Activated CD4-positive, alpha-beta T cell treated with anti-CD3 and anti-CD28 coated beads, Interleukin-2, amount 50 U/mL, for 16 hours (primary cell): ENCODE measurements at regions not wholly inside any gene's neighbourhood (a gene's known extent, or its start where the extent isn't known, plus 50 kb on each side); places are given as distances from the start of the nearest gene placed in this dataset.
"Not testable (repeated sequence)": the region's sequence is repeated elsewhere in the genome, so short reads cannot be mapped to it uniquely, and the experiment has no call there.

Source experiments
- DNase-seq: peaks from one replicate; pipeline ENCODE4 v3.0.0-alpha.2; 2020

DNA sequence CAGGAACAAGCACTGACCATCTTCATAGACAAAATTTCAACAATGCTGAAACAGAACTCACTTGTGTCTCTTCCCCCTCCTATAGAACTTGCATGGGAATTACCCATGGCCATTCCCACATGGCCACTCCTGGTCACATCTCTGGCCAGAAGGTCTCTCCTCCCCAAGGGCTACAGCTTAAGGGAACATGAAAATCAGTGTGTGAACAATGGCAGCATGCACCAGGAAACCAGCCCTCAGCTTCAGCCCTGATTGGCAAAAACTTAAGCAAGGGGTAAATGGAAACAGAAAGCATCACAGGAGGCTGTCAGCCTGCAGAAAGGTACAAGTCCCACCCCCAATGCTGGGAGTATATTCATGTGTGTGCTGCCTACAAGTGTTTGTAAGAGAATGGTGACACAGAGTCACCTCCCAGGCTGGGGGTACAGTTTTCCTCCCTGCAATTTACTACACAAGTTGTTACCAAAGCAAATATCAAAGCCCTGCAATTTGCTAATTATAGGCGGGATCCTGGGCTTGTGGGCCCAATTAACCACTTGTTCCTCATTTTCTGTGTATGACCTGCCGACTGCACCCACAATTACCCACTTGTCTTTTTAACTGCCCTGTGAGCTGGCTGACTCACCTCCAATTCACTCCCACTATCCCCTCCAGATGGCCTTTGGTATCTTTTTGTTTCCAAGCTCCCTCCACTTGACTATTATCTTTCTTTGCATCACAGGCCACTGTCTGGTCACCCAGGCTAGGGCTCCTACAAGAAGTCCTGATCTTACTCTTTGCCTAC is 84.4 kb upstream of the HES1 start:
- no peak for DNase-seq

DNA sequence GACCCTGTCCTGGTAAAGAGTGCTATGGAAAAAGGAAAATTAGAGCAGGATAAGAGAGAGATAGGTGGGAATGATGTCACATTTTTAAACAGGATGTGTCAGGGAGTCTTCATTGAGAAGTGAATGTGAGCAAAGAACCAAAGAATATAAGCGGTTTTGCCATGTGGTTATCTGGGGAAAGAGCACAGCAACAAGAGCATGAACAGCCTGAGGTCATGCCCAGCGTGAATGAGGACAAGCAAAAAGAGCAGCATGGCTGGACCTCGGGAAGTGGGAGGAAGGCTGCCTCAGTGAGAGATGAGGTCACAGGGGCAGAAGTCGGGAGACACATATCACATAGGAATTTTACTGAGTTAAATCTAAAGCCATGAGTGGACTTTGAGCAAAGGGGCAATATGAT is 82.8 kb upstream of the HES1 start:
- no peak for DNase-seq

DNA sequence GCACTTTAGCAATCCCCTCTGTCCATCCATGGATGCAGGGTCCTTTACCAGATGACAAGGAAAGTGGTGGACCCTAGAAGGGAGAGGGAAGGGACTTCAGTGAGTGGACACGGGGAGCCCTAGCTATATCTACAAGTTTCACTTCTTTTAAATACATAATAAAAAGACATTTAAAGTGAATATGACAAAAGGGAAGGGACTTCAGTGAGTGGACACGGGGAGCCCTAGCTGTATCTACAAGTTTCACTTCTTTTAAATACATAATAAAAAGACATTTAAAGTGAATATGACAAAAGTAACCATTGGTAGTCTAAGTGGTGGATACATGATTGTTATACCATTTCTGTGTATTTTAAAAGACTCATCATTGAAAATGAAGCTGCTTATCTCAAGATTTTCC is 81.9 kb upstream of the HES1 start:
- DNase-seq: no peak

DNA sequence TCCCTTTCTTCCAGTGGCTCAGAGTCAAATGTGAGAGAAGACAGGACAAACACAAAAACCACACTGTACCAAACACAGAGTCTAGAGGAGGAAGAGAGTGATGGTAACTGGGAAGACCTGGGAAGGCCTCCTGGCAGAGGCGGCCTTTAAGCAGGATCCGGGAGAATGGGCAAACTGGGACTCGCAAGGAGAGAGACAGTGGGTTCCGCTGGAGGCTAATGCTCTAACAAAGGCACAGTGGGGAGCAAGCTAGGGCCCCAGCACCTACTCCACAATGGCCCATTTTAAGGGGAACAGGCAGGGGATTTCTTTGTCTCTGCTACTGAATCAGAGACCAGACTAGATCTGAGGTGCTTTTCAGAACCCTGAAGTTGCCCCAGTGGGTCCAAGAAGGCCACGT is 81.4 kb upstream of the HES1 start:
- DNase-seq: no peak

DNA sequence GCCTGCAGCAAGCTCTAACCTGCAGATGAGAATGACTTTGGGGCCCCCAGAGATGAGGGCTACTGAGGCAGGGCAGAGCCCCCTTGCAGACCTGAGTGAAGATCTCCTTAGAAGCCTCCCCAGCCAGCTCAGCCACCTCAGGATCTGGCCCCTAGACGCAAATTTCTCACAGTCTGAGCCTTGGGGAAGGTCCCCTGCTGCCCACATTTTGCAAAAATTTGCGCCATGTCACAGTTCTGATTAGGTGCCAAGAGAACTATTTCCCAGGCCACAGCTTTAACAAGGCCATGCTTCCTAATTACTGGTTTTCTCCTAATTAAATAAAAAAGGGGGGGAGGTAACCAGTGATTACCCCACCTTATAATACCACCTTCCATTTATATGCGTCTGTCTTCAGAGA is 81.0 kb upstream of the HES1 start:
- no peak for DNase-seq

DNA sequence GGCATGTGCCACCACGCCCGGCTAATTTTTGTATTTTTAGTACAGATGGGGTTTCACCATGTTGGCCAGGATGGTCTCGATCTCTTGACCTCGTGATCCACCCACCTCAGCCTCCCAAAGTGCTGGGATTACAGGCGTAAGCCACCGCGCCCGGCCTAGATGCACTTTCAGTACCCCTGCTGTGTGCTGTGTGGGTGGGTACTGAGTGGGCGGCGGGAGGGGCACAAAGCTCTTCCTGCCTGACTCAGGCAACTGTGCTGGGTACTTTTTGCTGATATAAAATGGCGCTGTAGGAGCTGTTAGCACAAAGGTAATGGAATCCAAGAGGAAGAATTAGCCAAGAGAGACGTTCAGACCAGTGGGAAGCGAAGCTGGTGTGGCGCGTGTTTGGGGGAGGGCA is 79.6 kb upstream of the HES1 start:
- not testable (repeated sequence) for DNase-seq

DNA sequence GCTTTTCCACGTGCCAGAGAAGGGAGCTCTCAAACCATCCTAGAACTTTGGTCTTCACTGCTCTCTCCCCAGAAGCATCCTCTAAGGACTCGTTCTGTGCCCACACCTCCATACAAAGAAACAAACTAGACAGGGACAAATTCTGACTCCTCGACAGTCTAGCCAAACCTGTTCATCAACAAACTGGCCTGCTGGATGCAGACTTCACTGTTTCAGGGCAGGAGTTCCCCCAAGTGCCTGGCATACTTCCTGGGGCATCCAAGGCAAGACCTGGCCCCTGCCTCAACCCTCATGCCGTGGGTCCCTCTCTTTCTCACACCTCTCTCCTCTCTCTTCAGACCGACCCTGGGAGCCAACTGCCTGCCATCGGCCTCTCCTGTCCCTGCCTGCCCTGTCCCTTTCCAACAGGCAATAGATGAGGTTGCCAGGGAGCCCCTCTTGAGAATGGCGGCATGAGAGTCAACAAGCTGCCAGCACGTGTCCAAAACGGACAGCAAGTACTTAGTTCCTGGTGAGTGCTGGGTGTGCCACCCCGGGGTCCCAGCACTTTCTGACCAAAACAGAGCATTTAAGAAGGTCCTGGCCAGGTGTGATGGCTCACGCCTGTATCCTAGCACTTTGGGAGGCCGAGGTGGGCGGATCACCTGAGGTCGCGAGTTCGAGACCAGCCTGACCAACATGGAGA is 79.1 kb upstream of the HES1 start:
- DNase-seq: no peak

DNA sequence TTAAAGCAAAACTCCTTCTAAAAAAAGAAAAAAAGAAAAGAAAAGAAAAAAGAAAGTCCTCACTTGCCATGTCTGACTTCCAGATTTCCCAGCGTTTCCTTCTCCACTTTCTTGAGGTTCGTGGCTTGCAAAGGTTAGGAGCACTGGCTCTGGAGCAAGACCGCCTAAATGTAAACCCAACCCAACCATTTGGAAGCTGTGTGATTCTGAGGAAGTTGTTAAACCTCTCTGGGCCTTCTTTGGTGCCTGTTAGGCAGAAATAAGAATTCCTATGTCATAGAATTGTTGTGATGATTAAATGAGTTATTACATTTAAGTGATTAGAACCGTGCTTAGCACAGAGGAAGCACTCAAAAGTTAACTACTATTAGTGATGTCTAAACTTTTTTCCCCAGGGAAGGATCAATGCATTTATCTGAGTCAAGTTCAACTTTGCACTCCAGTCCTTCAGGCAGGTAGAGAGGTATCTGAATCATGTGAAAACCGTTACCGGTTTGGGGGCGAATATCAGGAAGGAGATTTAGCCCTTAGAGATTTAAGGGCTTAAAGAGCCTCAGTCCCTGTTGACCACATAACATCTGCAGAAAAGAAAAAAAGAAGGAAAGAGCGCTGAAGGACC is 78.3 kb upstream of the HES1 start:
- DNase-seq: no peak

DNA sequence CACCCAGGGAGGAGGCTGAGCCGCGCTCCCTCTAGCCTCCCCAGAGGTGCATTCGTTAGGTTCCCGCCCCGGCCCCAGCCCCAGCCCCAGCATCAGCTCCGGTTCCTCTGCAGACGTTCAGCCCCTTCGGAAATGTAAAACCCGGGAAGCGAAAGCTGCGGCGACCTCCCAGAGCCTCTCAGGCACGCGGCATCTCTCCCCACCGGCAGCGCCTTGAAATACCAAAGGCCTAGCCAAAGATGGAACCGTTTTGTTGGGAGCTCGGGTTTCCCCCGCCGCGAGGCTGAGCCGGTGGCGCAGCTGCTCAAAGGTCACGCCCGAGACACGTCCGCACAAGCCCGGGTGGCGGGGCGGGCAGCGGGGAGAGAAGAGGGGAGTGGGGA is 77.8 kb upstream of the HES1 start:
- DNase-seq: peak; percentile 8

DNA sequence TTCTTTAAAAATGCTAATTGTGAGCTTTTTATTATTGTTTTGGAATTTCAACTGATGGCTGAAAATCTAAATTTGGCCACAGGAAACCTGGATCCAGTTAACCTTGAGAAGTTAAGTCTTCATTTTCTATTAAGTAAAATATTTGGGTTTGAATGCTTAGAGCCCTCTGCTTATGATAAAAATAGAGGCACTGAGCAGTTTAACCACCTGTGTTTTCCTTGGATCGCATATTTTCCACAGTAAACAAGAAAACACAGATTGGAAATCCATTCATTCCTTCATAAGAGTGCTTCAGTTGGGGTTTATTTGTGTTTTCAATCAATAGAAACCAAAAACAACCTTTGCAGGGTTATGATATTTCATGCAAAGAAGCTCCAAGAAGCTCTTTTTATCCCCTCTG is 77.2 kb upstream of the HES1 start:
- no peak for DNase-seq

DNA sequence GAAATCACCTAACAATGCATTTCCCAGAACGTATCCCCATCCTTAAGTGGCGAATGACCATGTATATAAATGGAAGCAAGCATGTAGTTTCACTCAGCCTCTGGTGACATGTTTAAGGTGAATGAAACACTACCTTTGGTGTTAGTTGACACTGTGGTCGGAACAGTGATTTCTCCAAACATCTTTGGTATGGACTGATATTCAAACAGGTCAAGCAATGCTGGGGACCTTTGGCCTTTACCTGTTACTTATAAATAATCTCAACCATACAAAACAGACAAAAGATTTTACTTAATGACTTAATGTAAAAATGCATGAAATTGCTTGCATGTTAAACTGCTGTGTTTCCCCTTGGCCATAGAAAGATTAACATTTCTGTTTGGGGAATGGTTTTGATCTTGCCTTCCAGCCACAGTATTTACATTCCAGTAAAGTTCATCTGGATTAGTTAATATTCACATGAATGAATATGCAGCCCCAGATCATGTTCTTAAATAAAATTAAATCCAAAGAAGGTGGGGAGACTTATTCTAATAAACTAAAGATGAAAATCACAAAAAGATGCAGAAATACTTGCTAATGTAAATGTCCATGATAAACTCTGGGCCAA is 74.4 kb upstream of the HES1 start:
- DNase-seq: no peak

DNA sequence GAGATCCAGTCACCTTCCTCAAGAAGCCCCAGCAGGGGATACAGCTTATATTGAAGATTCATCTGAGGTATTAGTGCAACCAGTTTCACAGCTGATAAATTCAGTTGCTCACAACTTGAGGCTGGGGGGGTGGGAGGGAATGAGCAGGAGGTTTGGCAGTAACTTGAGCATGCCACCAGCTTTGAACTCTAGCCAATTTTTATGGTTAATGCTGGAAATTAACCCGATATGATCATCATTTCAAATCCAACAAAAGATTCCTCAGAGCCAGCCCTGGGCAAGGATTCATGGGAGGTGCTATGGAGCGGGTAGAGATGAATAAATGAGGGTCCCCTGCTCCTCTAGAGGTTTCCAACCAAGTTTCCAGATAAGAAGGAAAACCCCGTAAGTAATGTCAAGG is 73.1 kb upstream of the HES1 start:
- DNase-seq: no peak

DNA sequence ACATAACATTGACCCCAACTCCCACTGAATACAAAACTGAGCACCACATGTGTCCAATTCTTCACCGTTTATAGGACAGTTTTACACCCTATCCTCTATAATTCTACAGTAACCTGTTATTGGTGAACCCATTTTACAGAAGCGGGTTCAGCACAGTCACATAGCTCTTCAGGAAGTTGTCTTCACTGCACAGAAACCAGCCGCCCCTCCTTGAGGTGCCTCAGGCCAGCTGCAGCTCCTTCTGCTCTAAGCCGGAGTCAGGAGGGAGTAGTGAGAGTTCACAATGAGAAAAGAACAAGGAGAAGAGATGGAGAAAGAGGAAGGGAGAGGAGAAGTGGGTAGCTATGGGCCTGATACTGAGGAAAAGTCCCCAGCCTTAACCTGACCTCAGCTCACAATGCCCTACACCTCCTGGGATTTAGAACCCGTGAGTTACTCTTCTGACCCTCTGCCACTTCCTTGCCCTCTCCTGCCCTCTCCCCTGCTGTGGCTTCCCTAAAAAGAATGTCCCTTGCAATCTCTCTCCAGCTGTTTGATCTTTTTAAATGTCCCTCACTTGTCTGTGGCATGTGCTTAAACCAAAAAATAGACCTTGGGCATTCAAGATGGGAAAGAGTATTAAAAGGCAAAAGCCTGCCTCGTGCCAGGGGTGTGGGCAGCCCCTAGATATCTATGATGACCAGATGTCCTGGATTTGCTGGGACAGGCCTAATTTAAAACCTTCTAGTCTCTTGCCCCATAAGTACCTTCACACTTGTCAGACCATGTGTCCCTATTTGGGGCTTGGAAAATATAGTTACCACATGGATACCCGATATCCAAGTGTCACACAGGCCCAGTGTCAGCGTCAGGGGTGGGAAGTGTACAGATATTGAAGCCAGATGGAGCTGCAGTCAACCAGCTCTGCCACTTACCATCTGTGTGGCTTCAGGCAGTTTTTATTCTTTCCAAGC is 71.3 kb upstream of the HES1 start:
- no peak for DNase-seq

DNA sequence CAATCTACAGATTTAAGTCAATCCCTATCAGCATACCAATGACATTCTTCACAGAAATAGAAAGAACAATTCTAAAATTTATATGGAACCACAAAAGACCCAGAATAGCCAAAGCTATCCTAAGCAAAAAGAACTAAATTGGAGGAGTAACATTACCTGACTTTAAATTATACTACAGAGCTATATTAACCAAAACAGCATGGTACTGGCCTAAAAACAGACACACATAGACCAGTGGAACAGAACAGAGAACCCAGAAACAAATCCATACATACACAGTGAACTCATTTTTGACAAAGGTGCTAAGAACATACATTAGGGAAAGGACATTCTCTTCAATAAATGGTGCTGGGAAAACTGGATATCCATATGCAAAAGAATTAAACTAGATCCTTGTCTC is 68.6 kb upstream of the HES1 start:
- DNase-seq: not testable (repeated sequence)

DNA sequence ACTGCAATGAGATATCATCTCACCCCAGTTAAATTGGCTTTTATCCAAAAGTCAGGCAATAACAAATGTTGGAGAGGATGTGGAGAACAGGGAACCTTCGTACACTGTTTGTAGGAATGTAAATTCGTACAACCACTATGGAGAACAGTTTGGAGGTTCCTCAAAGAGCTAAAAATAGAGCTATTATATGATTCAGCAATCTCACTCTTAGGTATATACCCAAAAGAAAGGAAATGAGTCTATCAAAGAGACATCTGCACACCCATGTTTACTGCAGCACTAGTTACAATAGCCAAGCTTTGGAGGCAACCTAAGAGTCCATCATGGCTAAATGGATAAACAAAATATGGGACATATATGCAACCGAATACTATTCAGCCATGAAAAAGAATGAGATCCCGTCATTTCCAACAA is 68.0 kb upstream of the HES1 start:
- DNase-seq: no peak

DNA sequence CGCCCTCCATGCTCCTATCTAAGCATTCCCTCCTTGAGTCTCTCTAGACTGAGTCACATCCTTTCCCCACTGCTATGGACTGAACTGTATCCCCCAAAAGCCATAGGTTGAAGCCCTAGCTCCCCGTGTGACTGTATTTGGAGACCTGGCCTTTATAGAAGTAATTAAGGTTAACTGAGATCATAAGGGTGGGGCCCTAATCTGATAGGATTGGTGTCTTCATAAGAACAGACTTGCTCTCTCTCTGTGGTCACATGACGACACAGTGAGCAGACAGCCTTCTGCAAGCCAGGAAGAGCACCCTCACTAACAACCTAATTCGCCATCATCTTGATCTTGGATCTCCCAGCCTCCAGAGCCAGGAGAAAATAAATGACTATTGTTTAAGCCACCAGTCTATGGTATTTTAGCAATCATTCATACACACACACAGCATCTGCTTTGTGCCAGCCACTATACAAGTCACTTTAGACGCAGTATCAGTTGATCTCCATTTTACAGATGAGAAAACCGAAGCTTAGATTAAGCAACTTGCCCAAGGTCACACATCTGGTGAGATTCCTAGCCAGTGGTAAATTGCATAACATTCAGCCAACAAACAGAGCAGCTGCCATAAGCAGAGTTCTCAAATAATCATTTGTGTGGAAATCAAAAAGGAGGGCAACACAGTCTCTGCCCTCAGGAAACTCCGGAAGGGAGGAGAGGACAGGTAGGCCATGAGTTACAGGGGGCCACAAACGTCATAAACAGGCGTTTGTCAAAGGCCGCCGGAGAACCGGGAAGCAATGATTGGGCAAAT is 66.3 kb upstream of the HES1 start:
- DNase-seq: no peak

DNA sequence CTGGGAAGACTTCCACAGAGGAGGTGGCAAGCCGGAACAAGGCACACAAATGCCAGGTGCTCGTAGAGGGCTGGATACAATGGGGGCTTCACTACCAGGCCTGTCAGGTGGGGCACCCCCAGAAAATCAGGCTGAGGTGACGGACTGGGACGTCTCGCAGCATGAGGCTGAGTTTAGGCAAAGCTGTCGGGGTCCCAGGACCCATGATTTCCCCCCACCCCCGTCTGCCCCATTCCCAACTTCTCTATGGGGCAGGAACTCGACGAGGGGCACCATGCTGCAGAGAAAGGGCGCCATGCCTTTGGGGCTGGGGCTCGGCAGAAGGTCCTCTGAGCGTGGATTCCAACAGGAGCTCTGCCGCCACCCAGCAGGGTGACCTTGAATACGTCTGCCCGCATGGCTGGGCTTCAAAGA is 65.7 kb upstream of the HES1 start:
- DNase-seq: no peak

DNA sequence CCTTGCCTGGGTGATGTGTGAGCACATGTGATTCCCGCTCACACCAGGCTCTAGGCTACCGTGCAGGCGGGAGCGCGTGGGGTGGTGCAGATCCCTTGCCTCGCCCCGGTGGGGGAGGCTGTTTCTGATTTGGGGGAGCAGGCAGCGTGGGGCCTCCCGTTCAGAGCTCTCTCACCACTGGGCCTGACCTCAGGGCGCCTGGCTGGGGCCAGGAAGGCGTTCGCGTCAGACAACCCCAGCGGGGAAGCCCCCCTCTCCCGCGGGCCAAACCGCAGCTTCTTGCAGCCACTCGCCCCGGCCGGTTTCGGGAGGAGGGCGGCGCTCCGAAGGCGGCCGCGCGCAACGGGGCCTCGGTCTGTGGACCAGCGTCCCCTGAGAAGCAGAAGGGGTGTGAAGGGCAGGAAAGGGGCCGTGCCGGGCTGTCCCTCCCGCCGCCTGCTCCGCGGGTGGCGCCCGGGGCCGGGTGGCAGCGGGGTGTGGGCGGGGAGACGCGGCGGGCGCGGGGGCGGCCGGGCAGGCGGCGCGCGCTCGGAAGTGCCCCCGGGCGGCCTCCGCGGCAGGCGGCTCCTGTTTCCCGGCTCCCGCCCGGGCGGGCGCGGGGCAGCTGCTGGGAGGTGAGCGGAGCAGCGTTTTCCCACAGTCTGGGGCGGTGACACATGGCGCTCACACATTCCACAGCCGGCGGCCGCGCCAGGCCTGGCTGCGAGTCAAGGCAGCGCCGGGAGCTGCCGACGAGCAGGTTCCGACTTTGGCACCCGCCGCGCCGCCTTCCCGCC is 65.1 kb upstream of the HES1 start:
- DNase-seq: peak; percentile 68

DNA sequence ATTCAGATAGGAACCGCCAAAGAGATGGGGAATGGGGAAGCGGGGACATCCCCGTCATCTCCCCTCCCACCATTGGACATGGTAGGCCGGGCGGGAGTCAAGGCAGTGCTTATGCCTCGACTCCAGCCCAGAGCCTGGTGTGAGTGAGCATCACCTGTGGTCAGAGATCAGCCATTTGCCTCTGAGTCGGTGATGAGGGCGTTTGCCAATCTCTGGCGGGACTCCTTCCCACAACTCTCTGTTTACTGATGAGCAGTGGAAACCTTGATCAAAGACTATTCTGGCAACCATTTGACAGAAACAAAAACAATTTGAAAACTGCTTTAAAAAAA is 63.9 kb upstream of the HES1 start:
- DNase-seq: no peak

DNA sequence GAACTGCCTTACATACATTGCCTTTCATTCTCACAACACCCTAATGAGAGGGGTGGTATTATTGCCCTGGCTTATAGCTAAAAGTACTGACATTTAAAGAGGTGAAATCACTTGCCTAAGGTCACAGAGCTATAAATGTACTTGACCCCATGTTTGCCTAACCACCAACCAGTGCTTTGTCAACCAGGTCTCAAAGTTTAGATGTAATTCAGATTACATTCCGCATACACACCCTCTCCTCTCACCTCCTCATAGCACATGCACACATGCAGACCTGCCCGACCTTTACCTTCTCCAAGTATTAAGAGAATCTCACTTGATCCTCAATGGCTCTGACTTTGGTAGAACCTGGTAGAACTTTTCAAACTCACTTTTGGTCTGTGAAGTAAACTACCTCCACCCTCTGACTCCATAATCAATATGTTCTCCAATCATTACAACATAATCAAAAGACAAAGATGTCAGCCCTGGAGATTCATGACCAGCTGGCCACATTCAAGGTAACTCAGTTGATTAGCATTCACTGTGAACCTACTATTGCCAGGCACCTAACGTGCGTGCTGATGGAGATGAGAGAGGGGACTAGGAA is 63.2 kb upstream of the HES1 start:
- DNase-seq: no peak

DNA sequence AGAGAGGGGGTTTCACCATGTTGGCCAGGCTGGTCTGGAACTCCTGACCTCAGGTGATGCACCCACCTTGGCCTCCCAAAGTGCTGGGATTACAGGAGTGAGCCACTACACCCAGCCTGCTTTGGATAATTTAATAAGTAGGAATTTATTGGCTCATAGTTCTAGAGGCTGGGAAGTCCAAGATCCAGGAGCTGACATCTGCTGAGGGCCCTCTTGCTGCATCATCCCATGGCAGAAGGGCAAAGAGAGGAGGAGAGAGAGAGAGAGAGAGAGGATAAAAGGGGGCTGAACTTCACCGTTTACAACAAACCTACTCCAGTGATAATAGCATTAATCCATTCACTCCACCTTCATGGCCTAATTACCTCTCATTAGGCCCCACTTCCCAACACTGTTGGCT is 62.0 kb upstream of the HES1 start:
- no peak for DNase-seq
